ACHN (cell line): ENCODE measurements at regions not wholly inside any gene's neighbourhood (a gene's known extent, or its start where the extent isn't known, plus 50 kb on each side); places are given as distances from the start of the nearest gene placed in this dataset.
"Not testable (repeated sequence)": the region's sequence is repeated elsewhere in the genome, so short reads cannot be mapped to it uniquely, and the experiment has no call there.

ENCODE experiments used
- DNase-seq: peaks from one replicate; pipeline ENCODE4 v3.0.0-alpha.2; 2015
- in situ Hi-C: cut with HindIII; loops from 2 replicates; pipeline ENCODE4 v1.10.0; 2017; ENCODE audit warnings: low sequenced_read_pairs, low pct_ligation_motif_present, low pct_unique_long_range_greater_than_20kb

GRCh38 chr10:113488186-113488585 is 64.7 kb upstream of the HABP2 start:
- DNase-seq: no peak
- in situ Hi-C loops: no loop called here

- in situ Hi-C loops: not testable (repeated sequence)
These were observed 63.3 kb upstream of the HABP2 start for GRCh38 chr10:113489522-113489921.

GRCh38 chr10:113491967-113492565 is 60.8 kb upstream of the HABP2 start:
- in situ Hi-C loops: no loop called here
- DNase-seq: no peak

More at GRCh38 chr10:113489522-113489921, 63.3 kb upstream of the HABP2 start:
- not testable (repeated sequence) for DNase-seq

- DNase-seq: no peak
- in situ Hi-C loops: no loop called here
These were observed 59.7 kb upstream of the HABP2 start for GRCh38 chr10:113493195-113493594.

GRCh38 chr10:113493882-113494301 is 59.0 kb upstream of the HABP2 start:
- in situ Hi-C loops: no loop called here
- no peak for DNase-seq

- no peak for DNase-seq
These were observed 58.1 kb upstream of the HABP2 start for GRCh38 chr10:113494761-113495160.

GRCh38 chr10:113495553-113495952 is 57.3 kb upstream of the HABP2 start:
- DNase-seq: no peak
- in situ Hi-C loops: no loop called here

More at GRCh38 chr10:113494761-113495160, 58.1 kb upstream of the HABP2 start:
- in situ Hi-C loops: no loop called here

GRCh38 chr10:113496111-113497109 is 56.4 kb upstream of the HABP2 start:
- in situ Hi-C loops: no loop called here
- no peak for DNase-seq

- in situ Hi-C loops: no loop called here
These were observed 55.7 kb upstream of the HABP2 start for GRCh38 chr10:113497198-113497597.

GRCh38 chr10:113498997-113499396 is 53.9 kb upstream of the HABP2 start:
- in situ Hi-C loops: no loop called here

More at GRCh38 chr10:113497198-113497597, 55.7 kb upstream of the HABP2 start:
- no peak for DNase-seq

GRCh38 chr10:113499806-113500205 is 53.0 kb upstream of the HABP2 start:
- DNase-seq: no peak
- in situ Hi-C loops: no loop called here

More at GRCh38 chr10:113498997-113499396, 53.9 kb upstream of the HABP2 start:
- no peak for DNase-seq

GRCh38 chr10:113501031-113501430 is 51.8 kb upstream of the HABP2 start:
- in situ Hi-C loops, DNase-seq: not testable (repeated sequence)
